ENCODE measurements at regions not wholly inside any gene's neighbourhood (a gene's known extent, or its start where the extent isn't known, plus 50 kb on each side); places are given as distances from the start of the nearest gene placed in this dataset.

DNA sequence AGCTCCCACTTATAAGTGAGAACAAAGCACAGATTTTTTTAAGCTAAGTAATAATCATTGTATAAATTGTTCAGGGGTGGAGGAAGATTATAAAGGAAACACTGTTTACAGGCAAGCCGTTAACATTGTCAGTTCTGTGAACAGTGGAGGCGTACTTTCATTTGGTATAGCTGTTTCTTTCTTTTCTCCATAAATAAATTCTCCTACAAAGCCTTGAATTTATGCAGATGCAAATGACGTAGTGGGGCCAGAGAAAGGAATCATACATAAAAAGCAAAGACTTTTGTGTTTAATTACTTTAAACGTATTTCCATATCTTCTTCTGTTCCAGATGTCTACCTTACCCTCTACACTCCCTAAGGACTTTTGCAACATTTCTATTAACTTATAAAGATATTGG is 914.9 kb downstream of the ZPLD1 start:
- H2BK12ac ChIP-seq (ENCODE audit: insufficient read length, low read depth, low read length), result no peak overlapping the region
- Mint-ChIP-seq H3K36me3 (ENCODE audit: insufficient read depth in 1 of 3, low read depth in 3 of 3) (no peaks in the 10 kb centered on the region), H3K27me3 (ENCODE audit: low read depth) (no peaks in the 10 kb centered on the region), H3K9me3 (no peaks in the 10 kb centered on the region), H3K4me1 (peaks cover 0 to under 1% of the 10 kb centered on the region in 2 experiments; a peak in 1 of 4 replicates), H3K4me3 (no peak overlapping the region), H3K27ac (no peak overlapping the region)
- WGBS (ENCODE audit: extremely low coverage, insufficient read length, low lambda C conversion rate), result no CpG with 5 or more reads among the region's 4 CpGs
- H3K27ac ChIP-seq (ENCODE audit: insufficient read length, low read depth, low read length), result no peak overlapping the region
- TF ChIP-seq, protein P1, sequence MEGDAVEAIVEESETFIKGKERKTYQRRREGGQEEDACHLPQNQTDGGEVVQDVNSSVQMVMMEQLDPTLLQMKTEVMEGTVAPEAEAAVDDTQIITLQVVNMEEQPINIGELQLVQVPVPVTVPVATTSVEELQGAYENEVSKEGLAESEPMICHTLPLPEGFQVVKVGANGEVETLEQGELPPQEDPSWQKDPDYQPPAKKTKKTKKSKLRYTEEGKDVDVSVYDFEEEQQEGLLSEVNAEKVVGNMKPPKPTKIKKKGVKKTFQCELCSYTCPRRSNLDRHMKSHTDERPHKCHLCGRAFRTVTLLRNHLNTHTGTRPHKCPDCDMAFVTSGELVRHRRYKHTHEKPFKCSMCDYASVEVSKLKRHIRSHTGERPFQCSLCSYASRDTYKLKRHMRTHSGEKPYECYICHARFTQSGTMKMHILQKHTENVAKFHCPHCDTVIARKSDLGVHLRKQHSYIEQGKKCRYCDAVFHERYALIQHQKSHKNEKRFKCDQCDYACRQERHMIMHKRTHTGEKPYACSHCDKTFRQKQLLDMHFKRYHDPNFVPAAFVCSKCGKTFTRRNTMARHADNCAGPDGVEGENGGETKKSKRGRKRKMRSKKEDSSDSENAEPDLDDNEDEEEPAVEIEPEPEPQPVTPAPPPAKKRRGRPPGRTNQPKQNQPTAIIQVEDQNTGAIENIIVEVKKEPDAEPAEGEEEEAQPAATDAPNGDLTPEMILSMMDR (conservative IDR thresholded peaks at IDR 0.05), result no peak
- DNase-seq, result no peak
- no peak overlapping the region for H4K8ac ChIP-seq (replicated peaks; ENCODE audit: insufficient read length, low read depth, low read length)
- no peaks in the 10 kb centered on the region for H3K23me2 ChIP-seq (ENCODE audit: insufficient read length, low read depth, low read length, poor library complexity, severe bottlenecking)
- H3K27me3 ChIP-seq (ENCODE audit: insufficient read depth, low read length), result no peaks in the 10 kb centered on the region
- H4K5ac ChIP-seq (ENCODE audit: insufficient read length, low read depth, low read length), result no peak overlapping the region
- H3K4me2 ChIP-seq (ENCODE audit: insufficient read depth, insufficient read length, low read length), result no peak overlapping the region
- no peaks in the 10 kb centered on the region for H4K20me1 ChIP-seq (ENCODE audit: control insufficient read depth, insufficient read depth, insufficient read length)
- H2AFZ ChIP-seq (ENCODE audit: low read length), result no peak overlapping the region
- no peaks in the 10 kb centered on the region for H3K9me3 ChIP-seq (ENCODE audit: control insufficient read depth, low read depth, low read length)
- no peaks in the 10 kb centered on the region for H3K4me1 ChIP-seq (ENCODE audit: insufficient read depth, low read length)
- no peak overlapping the region for H2BK20ac ChIP-seq (ENCODE audit: low read depth, low read length, poor library complexity, severe bottlenecking)
- no peak overlapping the region for H3K9ac ChIP-seq (ENCODE audit: extremely low read depth, insufficient read length, low read length)
- no peak overlapping the region for H3K56ac ChIP-seq (ENCODE audit: insufficient read length, low read depth, low read length)
- no peak overlapping the region for H3K14ac ChIP-seq (ENCODE audit: insufficient read depth, low read length)
- H3T11ph ChIP-seq (ENCODE audit: low read length), result no peak overlapping the region
- no peak overlapping the region for H2BK5ac ChIP-seq (ENCODE audit: insufficient read length, low read length)
- no peak overlapping the region for H3K4ac ChIP-seq (ENCODE audit: low read depth, low read length)
- no peaks in the 10 kb centered on the region for H3K79me2 ChIP-seq (ENCODE audit: insufficient read depth, low read length)
- no peak overlapping the region for H2BK15ac ChIP-seq (ENCODE audit: low read depth, low read length)
- no peak overlapping the region for H2AK5ac ChIP-seq (ENCODE audit: insufficient read length, low read length)
- H2BK120ac ChIP-seq (ENCODE audit: low read depth, low read length, poor library complexity, severe bottlenecking), result no peak overlapping the region
- no peaks in the 10 kb centered on the region for H3K79me1 ChIP-seq (ENCODE audit: insufficient read depth, low read depth, low read length, poor library complexity, severe bottlenecking)
- H3K18ac ChIP-seq (ENCODE audit: insufficient read length, low read depth, low read length), result no peak overlapping the region
- H3K23ac ChIP-seq (ENCODE audit: insufficient read length, low read depth, low read length), result no peak overlapping the region
- no peak overlapping the region for H4K91ac ChIP-seq (ENCODE audit: insufficient read length, low read depth, low read length)
